H9 (cell line): ENCODE measurements at regions not wholly inside any gene's neighbourhood (a gene's known extent, or its start where the extent isn't known, plus 50 kb on each side); places are given as distances from the start of the nearest gene placed in this dataset.

Source experiments
- DNase-seq: peaks from one replicate; pipeline ENCODE4 v3.0.0-alpha.2; 2017
- H2AFZ ChIP-seq: one replicate; pipeline ENCODE4 v1.6.1; 2013; ENCODE audit warnings: mild to moderate bottlenecking, low read length, control low read depth, moderate library complexity
- H2AK5ac ChIP-seq: 2 replicates; pipeline ENCODE4 v1.6.1; 2013; ENCODE audit warnings: low read length, control low read depth, mixed read lengths; ENCODE audit not compliant: insufficient read length
- H2BK120ac ChIP-seq: one replicate; pipeline ENCODE4 v1.6.1; 2013; ENCODE audit warnings: low read depth, mild to moderate bottlenecking, low read length, control low read depth, inconsistent platforms; ENCODE audit not compliant: poor library complexity, severe bottlenecking
- H2BK12ac ChIP-seq: 2 replicates; pipeline ENCODE4 v1.6.1; 2013; ENCODE audit warnings: low read length, control low read depth, mixed read lengths, low read depth; ENCODE audit not compliant: insufficient read length
- H2BK15ac ChIP-seq: 2 replicates; pipeline ENCODE4 v1.6.1; 2013; ENCODE audit warnings: low read depth, low read length, control low read depth
- H2BK20ac ChIP-seq: one replicate; pipeline ENCODE4 v1.6.1; 2013; ENCODE audit warnings: low read depth, mild to moderate bottlenecking, low read length, control low read depth, inconsistent platforms; ENCODE audit not compliant: poor library complexity, severe bottlenecking
- H2BK5ac ChIP-seq: 2 replicates; pipeline ENCODE4 v1.6.1; 2013; ENCODE audit warnings: low read length, control low read depth, mixed read lengths; ENCODE audit not compliant: insufficient read length
- H3K14ac ChIP-seq: 2 replicates; pipeline ENCODE4 v1.6.1; 2013; ENCODE audit warnings: low read length, control low read depth; ENCODE audit not compliant: insufficient read depth
- H3K18ac ChIP-seq: 2 replicates; pipeline ENCODE4 v1.6.1; 2013; ENCODE audit warnings: low read depth, mild to moderate bottlenecking, mixed read lengths, low read length, control low read depth; ENCODE audit not compliant: insufficient read length
- H3K23ac ChIP-seq: 2 replicates; pipeline ENCODE4 v1.6.1; 2013; ENCODE audit warnings: low read length, control low read depth, mixed read lengths, low read depth; ENCODE audit not compliant: insufficient read length
- H3K23me2 ChIP-seq: 2 replicates; pipeline ENCODE4 v1.6.1; 2013; ENCODE audit warnings: low read depth, mild to moderate bottlenecking, mixed read lengths, low read length, control low read depth; ENCODE audit not compliant: insufficient read length, poor library complexity, severe bottlenecking
- H3K27ac ChIP-seq: 2 replicates; pipeline ENCODE4 v1.5.1; 2013; ENCODE audit warnings: low read length, control low read depth, mixed read lengths, low read depth; ENCODE audit not compliant: insufficient read length
- H3K27me3 ChIP-seq: 2 replicates; pipeline ENCODE4 v1.6.1; 2013; ENCODE audit warnings: low read length, control low read depth, inconsistent platforms; ENCODE audit not compliant: insufficient read depth
- H3K4ac ChIP-seq: 2 replicates; pipeline ENCODE4 v1.6.1; 2013; ENCODE audit warnings: low read depth, mild to moderate bottlenecking, control low read depth, inconsistent platforms, low read length, moderate library complexity
- H3K4me1 ChIP-seq: 2 replicates; pipeline ENCODE4 v1.6.1; 2013; ENCODE audit warnings: low read length, control low read depth, inconsistent platforms; ENCODE audit not compliant: insufficient read depth
- H3K4me2 ChIP-seq: 2 replicates; pipeline ENCODE4 v1.6.1; 2013; ENCODE audit warnings: low read length, control low read depth, mixed read lengths; ENCODE audit not compliant: insufficient read length, insufficient read depth
- H3K56ac ChIP-seq: 2 replicates; pipeline ENCODE4 v1.6.1; 2013; ENCODE audit warnings: low read depth, mild to moderate bottlenecking, mixed read lengths, low read length, control low read depth; ENCODE audit not compliant: insufficient read length
- H3K79me1 ChIP-seq: 2 replicates; pipeline ENCODE4 v1.6.1; 2013; ENCODE audit warnings: low read depth, mild to moderate bottlenecking, moderate library complexity, low read length, control low read depth, inconsistent platforms; ENCODE audit not compliant: insufficient read depth, poor library complexity, severe bottlenecking
- H3K79me2 ChIP-seq: 2 replicates; pipeline ENCODE4 v1.6.1; 2013; ENCODE audit warnings: low read length, control low read depth, inconsistent platforms; ENCODE audit not compliant: insufficient read depth
- H3K9ac ChIP-seq: 2 replicates; pipeline ENCODE4 v1.6.1; 2013; ENCODE audit warnings: low read length, control low read depth, mixed read lengths; ENCODE audit not compliant: insufficient read length; ENCODE audit errors: extremely low read depth
- H3K9me3 ChIP-seq: one replicate; pipeline ENCODE4 v1.6.1; 2013; ENCODE audit warnings: low read depth, low read length, inconsistent platforms; ENCODE audit not compliant: control insufficient read depth
- H3T11ph ChIP-seq: one replicate; pipeline ENCODE4 v1.6.1; 2013; ENCODE audit warnings: mild to moderate bottlenecking, low read length, control low read depth, inconsistent platforms
- H4K20me1 ChIP-seq: one replicate; pipeline ENCODE4 v1.6.1; 2013; ENCODE audit not compliant: control insufficient read depth, insufficient read length, insufficient read depth
- H4K5ac ChIP-seq: 2 replicates; pipeline ENCODE4 v1.6.1; 2013; ENCODE audit warnings: low read depth, mild to moderate bottlenecking, mixed read lengths, low read length, control low read depth; ENCODE audit not compliant: insufficient read length
- H4K8ac ChIP-seq: replicated peaks from 2 replicates; pipeline ENCODE4 v1.6.1; 2013; ENCODE audit warnings: low read length, control low read depth, mixed read lengths, low read depth; ENCODE audit not compliant: insufficient read length
- H4K91ac ChIP-seq: 2 replicates; pipeline ENCODE4 v1.6.1; 2013; ENCODE audit warnings: low read depth, mild to moderate bottlenecking, moderate library complexity, mixed read lengths, low read length, control low read depth; ENCODE audit not compliant: insufficient read length
- H3K27ac Mint-ChIP-seq, 3 experiments: 2 replicates in 2 of 3; 3 replicates in 1 of 3; pipeline ENCODE4 v1.8.0; 2020 to 2021; ENCODE audit warnings: mixed read lengths in 3 of 3, mild to moderate bottlenecking in 1 of 3, moderate library complexity in 1 of 3
- H3K27me3 Mint-ChIP-seq: 2 replicates; pipeline ENCODE4 v1.8.0; 2021; ENCODE audit warnings: low read depth, mild to moderate bottlenecking, moderate library complexity, mixed read lengths
- H3K36me3 Mint-ChIP-seq, 3 experiments: 2 replicates in 2 of 3; 3 replicates in 1 of 3; pipeline ENCODE4 v1.8.0; 2020 to 2021; ENCODE audit warnings: low read depth in 3 of 3, mixed read lengths in 3 of 3; ENCODE audit not compliant: insufficient read depth in 1 of 3
- H3K4me1 Mint-ChIP-seq, 2 experiments: 2 replicates each; pipeline ENCODE4 v1.8.0; 2020; ENCODE audit warnings: mixed read lengths in 2 of 2
- H3K4me3 Mint-ChIP-seq, 2 experiments: 2 replicates in 1 of 2; 3 replicates in 1 of 2; pipeline ENCODE4 v1.8.0; 2020 to 2021; ENCODE audit warnings: mild to moderate bottlenecking in 2 of 2, mixed read lengths in 2 of 2, moderate library complexity in 1 of 2
- H3K9me3 Mint-ChIP-seq, 2 experiments: 2 replicates in 1 of 2; 3 replicates in 1 of 2; pipeline ENCODE4 v1.8.0; 2020; ENCODE audit warnings: mild to moderate bottlenecking in 2 of 2, mixed read lengths in 2 of 2, moderate library complexity in 1 of 2
- CTCF ChIP-seq: fragments of 200-600 bp; sonication (generic); conservative IDR thresholded peaks from 3 replicates; pipeline ENCODE4 v1.8.0; 2021; ENCODE audit warnings: antibody characterized with exemption, mild to moderate bottlenecking
- WGBS: extraction: QIAGEN DNeasy Blood & Tissue Kit; methylation state at CpG from one replicate; pipeline ENCODE4 v1.1.7; 2013; ENCODE audit warnings: missing lambda C conversion rate, low lambda C conversion rate, mixed read lengths; ENCODE audit not compliant: insufficient read length; ENCODE audit errors: extremely low coverage; 5-methylcytosine and 5-hydroxymethylcytosine counted together

- Histone ChIP-seq H3K79me2 (no peaks in the 10 kb centered on the region), H3K4me1 (no peaks in the 10 kb centered on the region), H4K5ac (no peak overlapping the region), H3K4me2 (no peak overlapping the region), H2BK20ac (no peak overlapping the region), H3K9ac (no peak overlapping the region), H3T11ph (no peak overlapping the region), H3K23me2 (no peaks in the 10 kb centered on the region), H3K18ac (no peak overlapping the region), H4K8ac (no peak overlapping the region), H4K20me1 (no peaks in the 10 kb centered on the region), H3K4ac (no peak overlapping the region), H2BK15ac (no peak overlapping the region), H2AK5ac (no peak overlapping the region), H2BK5ac (no peak overlapping the region), H2BK120ac (no peak overlapping the region), H4K91ac (no peak overlapping the region), H2AFZ (no peak overlapping the region), H3K9me3 (no peaks in the 10 kb centered on the region), H3K27ac (no peak overlapping the region), H3K23ac (no peak overlapping the region), H2BK12ac (no peak overlapping the region), H3K79me1 (no peaks in the 10 kb centered on the region), H3K27me3 (no peaks in the 10 kb centered on the region), H3K14ac (no peak overlapping the region), H3K56ac (no peak overlapping the region)
- no peaks in the 10 kb centered on the region for H3K9me3 Mint-ChIP-seq
- no CpG with 5 or more reads among the region's 1 CpG for WGBS
- no peak overlapping the region for H3K27ac Mint-ChIP-seq
- H3K4me1 Mint-ChIP-seq, result no peaks in the 10 kb centered on the region
- no peak for DNase-seq
- TF ChIP-seq CTCF, result no peak
- H3K36me3 Mint-ChIP-seq, result no peaks in the 10 kb centered on the region; a peak in 1 of 7 replicates
- no peak overlapping the region for H3K4me3 Mint-ChIP-seq
- H3K27me3 Mint-ChIP-seq, result no peaks in the 10 kb centered on the region
Measured at GRCh38 chr18:1481577-1481976, 576.9 kb downstream of the ADCYAP1 start.
